Esophagus squamous epithelium (tissue), 5 donors: ENCODE measurements at regions not wholly inside any gene's neighbourhood (a gene's known extent, or its start where the extent isn't known, plus 50 kb on each side); places are given as distances from the start of the nearest gene placed in this dataset.

ENCODE experiments used
- DNase-seq: peaks from one replicate; lab custom pipeline; 2025; lab: John Stamatoyannopoulos, UW
- H3K27ac ChIP-seq, 4 donors: fragments of 200-600 bp; sonication (generic); one replicate each; pipeline ENCODE4 v1.5.1; 2016 to 2019; ENCODE audit warnings: mild to moderate bottlenecking in 1 of 4
- H3K27me3 ChIP-seq, 4 donors: fragments of 200-600 bp; sonication (generic); 1 replicate in 3 of 4; 2 replicates in 1 of 4; pipeline versions ENCODE4 v1.5.1 to v1.6.0; 2017 to 2021; ENCODE audit warnings: antibody characterized with exemption in 1 of 4
- H3K36me3 ChIP-seq, 3 donors: fragments of 200-600 bp; sonication (generic); one replicate each; pipeline ENCODE4 v1.5.1; 2016 to 2019
- H3K4me1 ChIP-seq, 3 donors: fragments of 200-600 bp; sonication (generic); one replicate each; pipeline ENCODE4 v1.5.1; 2017 to 2019
- H3K4me3 ChIP-seq, 4 donors: fragments of 200-600 bp; sonication (generic); 1 replicate in 3 of 4; 2 replicates in 1 of 4; pipeline ENCODE4 v1.5.1; 2016 to 2019; ENCODE audit warnings: mild to moderate bottlenecking in 2 of 4, moderate library complexity in 1 of 4
- H3K9me3 ChIP-seq, 3 donors: fragments of 200-600 bp; sonication (generic); one replicate each; pipeline ENCODE4 v1.5.1; 2016 to 2019
- POLR2A ChIP-seq, 4 donors: fragments of 450-650 bp; IDR thresholded peaks; one replicate each; pipeline ENCODE4 v1.6.1; 2017; ENCODE audit warnings: antibody characterized with exemption in 4 of 4, mild to moderate bottlenecking in 4 of 4, moderate library complexity in 3 of 4
- WGBS, 2 donors: methylation state at CpG; one replicate each; pipeline ENCODE4 v1.1.5; 2018; 5-methylcytosine and 5-hydroxymethylcytosine counted together
- intact Hi-C: fragments of 100-400 bp; cut with DNase I; formaldehyde crosslinking; loops from one replicate; pipeline ENCODE4 v1.15.0; 2022
- TF ChIP-seq, protein P1 (sequence below), 6 experiments: fragments of 450-650 bp in 4 of 6; fragments of 200-600 bp in 2 of 6; sonication (generic) in 2 of 6; IDR thresholded peaks; one replicate each; pipeline ENCODE4 v1.5.1; 2016 to 2019; ENCODE audit warnings: antibody characterized with exemption in 6 of 6, mild to moderate bottlenecking in 4 of 6, moderate library complexity in 4 of 6
- donor health status: DM: yes; HTN: yes; CAD: no.

DNA sequence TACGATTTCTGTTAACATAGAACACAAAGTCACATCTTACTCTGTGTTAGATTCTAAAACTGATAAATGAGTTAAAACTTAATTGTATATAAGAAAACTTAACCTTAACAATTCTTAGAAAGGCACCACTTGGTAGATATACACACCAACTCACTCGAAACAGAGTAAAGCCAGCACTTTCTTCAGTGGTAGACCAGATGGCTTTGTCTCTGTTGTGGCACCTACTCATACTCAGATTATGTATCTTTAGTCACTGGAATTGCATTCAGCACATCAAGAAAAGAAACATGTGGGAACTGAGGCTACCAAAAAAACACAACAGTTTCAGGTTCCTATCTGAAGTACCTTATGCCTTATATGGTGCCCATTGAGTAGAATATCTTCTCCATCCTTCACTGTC lies 192.5 kb downstream of the ZNF608 start:
- no peaks in the 10 kb centered on the region for H3K9me3 ChIP-seq
- whole genome bisulfite sequencing, 2 donors = 87 to 89% methylated on average over 2 of the region's 2 CpGs
- H3K36me3 ChIP-seq = no peaks in the 10 kb centered on the region
- H3K27me3 ChIP-seq = no peaks in the 10 kb centered on the region
- no peak for DNase-seq
- intact Hi-C loops = no loop called here
- H3K4me1 ChIP-seq = no peaks in the 10 kb centered on the region
- no peak overlapping the region for H3K27ac ChIP-seq
- H3K4me3 ChIP-seq = no peak overlapping the region
- TF ChIP-seq POLR2A (IDR thresholded peaks at IDR 0.05) = no peak
- TF ChIP-seq, protein P1, sequence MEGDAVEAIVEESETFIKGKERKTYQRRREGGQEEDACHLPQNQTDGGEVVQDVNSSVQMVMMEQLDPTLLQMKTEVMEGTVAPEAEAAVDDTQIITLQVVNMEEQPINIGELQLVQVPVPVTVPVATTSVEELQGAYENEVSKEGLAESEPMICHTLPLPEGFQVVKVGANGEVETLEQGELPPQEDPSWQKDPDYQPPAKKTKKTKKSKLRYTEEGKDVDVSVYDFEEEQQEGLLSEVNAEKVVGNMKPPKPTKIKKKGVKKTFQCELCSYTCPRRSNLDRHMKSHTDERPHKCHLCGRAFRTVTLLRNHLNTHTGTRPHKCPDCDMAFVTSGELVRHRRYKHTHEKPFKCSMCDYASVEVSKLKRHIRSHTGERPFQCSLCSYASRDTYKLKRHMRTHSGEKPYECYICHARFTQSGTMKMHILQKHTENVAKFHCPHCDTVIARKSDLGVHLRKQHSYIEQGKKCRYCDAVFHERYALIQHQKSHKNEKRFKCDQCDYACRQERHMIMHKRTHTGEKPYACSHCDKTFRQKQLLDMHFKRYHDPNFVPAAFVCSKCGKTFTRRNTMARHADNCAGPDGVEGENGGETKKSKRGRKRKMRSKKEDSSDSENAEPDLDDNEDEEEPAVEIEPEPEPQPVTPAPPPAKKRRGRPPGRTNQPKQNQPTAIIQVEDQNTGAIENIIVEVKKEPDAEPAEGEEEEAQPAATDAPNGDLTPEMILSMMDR (IDR thresholded peaks at IDR 0.05) = no peak

DNA sequence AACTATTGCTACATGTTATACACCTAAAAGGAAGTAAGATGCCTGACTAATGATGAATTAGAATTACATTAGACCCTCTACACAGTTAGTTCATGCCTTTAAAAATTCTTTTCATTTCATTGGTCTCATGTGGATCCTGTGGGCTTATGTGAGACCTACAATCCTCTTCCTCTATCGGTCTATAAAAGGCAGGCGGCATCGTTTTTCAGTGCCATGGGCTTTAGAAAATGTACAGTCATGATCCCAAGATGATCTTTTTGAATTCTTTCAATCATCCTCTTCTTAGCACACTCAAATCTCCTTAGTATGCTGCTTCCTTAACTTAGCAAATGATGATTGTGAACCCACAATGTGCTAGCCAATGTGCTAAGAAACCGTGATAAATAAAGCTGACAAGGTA lies 193.9 kb downstream of the ZNF608 start:
- Histone ChIP-seq H3K36me3 (no peaks in the 10 kb centered on the region), H3K27ac (no peak overlapping the region), H3K4me1 (no peaks in the 10 kb centered on the region), H3K27me3 (no peaks in the 10 kb centered on the region), H3K4me3 (no peak overlapping the region), H3K9me3 (no peaks in the 10 kb centered on the region)
- intact Hi-C loops = no loop called here
- 94 to 98% methylated on average over 4 of the region's 4 CpGs for WGBS, 2 donors
- no peak for DNase-seq
- TF ChIP-seq POLR2A (IDR thresholded peaks at IDR 0.05) = no peak
- TF ChIP-seq, protein P1 (IDR thresholded peaks at IDR 0.05) = no peak

DNA sequence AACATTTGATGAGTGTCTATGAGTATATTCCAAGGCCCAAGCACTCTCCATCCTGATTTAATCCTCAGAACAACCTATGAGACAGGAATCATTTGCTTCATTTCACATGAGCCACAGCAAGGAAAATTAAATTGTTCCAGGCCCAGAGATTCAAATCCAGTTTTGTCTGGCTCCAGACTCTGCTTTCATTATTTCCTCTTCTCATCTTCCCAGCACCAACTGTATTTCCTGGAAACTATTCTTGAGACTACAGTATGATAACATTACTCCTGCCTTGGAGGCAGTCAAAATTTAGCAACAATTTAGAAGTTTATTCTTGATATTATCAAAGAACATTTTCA lies 194.5 kb downstream of the ZNF608 start:
- H3K27ac ChIP-seq = no peak overlapping the region
- H3K36me3 ChIP-seq = no peaks in the 10 kb centered on the region
- no peaks in the 10 kb centered on the region for H3K9me3 ChIP-seq
- intact Hi-C loops = no loop called here
- no peaks in the 10 kb centered on the region for H3K27me3 ChIP-seq
- TF ChIP-seq POLR2A (IDR thresholded peaks at IDR 0.05) = no peak
- TF ChIP-seq, protein P1 (IDR thresholded peaks at IDR 0.05) = no peak
- H3K4me3 ChIP-seq = no peak overlapping the region
- DNase-seq = no peak
- H3K4me1 ChIP-seq = no peaks in the 10 kb centered on the region

DNA sequence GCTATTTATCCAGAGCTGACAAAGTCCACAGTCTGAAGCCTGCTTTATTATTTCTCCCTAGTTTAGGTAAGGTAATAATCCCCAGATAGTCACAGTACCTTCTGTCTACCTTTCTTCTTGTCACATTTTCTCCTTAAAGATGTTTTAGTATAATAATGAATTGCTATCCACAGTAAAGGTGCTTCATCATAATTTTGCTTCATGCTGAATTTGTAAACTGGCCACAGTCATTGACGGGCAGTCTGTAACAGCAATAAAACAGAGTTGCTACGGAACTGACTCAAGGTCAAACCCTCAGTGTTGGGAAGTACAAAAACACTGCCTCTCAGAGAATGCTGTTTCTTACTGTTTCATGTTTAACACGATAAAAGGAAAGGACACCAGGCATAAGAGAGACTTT lies 195.7 kb downstream of the ZNF608 start:
- 66 to 67% methylated on average over 3 of the region's 3 CpGs for WGBS, 2 donors
- H3K27me3 ChIP-seq = no peaks in the 10 kb centered on the region
- intact Hi-C loops = no loop called here
- TF ChIP-seq, protein P1 (IDR thresholded peaks at IDR 0.05) = no peak
- no peak for TF ChIP-seq POLR2A (IDR thresholded peaks at IDR 0.05)
- no peak for DNase-seq
- H3K27ac ChIP-seq = peak overlapping the region in 1 of 4 donors; percentile 21
- H3K4me1 ChIP-seq = no peaks in the 10 kb centered on the region
- H3K9me3 ChIP-seq = no peaks in the 10 kb centered on the region
- no peak overlapping the region for H3K4me3 ChIP-seq
- no peaks in the 10 kb centered on the region for H3K36me3 ChIP-seq

DNA sequence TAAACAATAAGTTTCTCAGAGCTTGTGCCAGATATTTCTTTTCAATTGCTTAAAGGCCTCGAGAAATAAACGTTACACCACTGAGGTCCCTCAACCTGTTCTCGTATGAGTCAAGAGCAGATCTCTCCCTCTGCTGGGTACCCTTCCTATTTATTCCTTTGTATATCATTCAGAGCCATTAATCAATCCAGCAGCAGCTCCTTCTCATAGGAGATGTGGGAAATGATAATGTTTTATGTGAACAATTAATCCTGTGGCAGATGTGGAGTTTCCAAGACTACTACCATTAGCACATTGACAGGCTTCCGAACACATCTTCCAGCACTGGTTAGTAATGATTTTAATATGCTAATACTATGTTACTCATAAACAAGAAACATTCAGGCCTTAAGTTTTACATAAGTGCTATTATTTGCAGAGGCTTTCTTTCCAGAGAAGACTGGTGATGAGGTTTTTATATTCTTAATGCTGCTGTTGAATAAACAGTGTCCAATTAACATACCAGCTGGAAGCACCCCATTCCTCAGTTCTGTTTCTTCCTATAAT lies 196.5 kb downstream of the ZNF608 start:
- no peaks in the 10 kb centered on the region for H3K9me3 ChIP-seq
- 76 to 84% methylated on average over 4 of the region's 4 CpGs for WGBS, 2 donors

More for the DNA sequence above, 196.5 kb downstream of the ZNF608 start:
- DNase-seq = no peak
- no peak overlapping the region for H3K4me3 ChIP-seq
- H3K36me3 ChIP-seq = no peaks in the 10 kb centered on the region
- no peaks in the 10 kb centered on the region for H3K27me3 ChIP-seq
- TF ChIP-seq, protein P1 (IDR thresholded peaks at IDR 0.05) = no peak
- TF ChIP-seq POLR2A (IDR thresholded peaks at IDR 0.05) = no peak
- intact Hi-C loops = no loop called here
- no peak overlapping the region for H3K27ac ChIP-seq
- H3K4me1 ChIP-seq = no peaks in the 10 kb centered on the region
